OCI-LY3 (cell line): ENCODE measurements at regions not wholly inside any gene's neighbourhood (a gene's known extent, or its start where the extent isn't known, plus 50 kb on each side); places are given as distances from the start of the nearest gene placed in this dataset.

Experiments used
- H2AFZ ChIP-seq: fragments of 200-600, 300-600 bp; shearing (Covaris generic); 2 replicates; pipeline ENCODE4 v1.6.0; 2014; ENCODE audit warnings: antibody characterized with exemption, low read depth, low read length
- H3K27ac ChIP-seq: fragments of 200-600, 300-600 bp; sonication (generic); 2 replicates; pipeline ENCODE4 v1.5.1; 2014; ENCODE audit warnings: mild to moderate bottlenecking, low read length, moderate library complexity, mixed read lengths
- H3K27me3 ChIP-seq: fragments of 200-600, 300-600 bp; sonication (generic); 2 replicates; pipeline ENCODE4 v1.6.1; 2014; ENCODE audit warnings: low read depth, low read length, mixed read lengths
- H3K36me3 ChIP-seq: fragments of 200-600, 300-600 bp; sonication (generic); replicated peaks from 2 replicates; pipeline ENCODE3; 2014; ENCODE audit warnings: low read depth, low read length, mixed read lengths
- H3K4me1 ChIP-seq: fragments of 300-600, 200-600 bp; sonication (generic); 2 replicates; pipeline ENCODE4 v1.6.1; 2014; ENCODE audit warnings: low read length, mixed read lengths
- H3K4me2 ChIP-seq: fragments of 200-600, 300-600 bp; sonication (generic); 2 replicates; pipeline ENCODE4 v1.6.1; 2014; ENCODE audit warnings: low read length, mixed read lengths
- H3K4me3 ChIP-seq: fragments of 300-600, 200-600 bp; sonication (generic); 2 replicates; pipeline ENCODE4 v1.5.1; 2014; ENCODE audit warnings: antibody characterized with exemption, mild to moderate bottlenecking, low read length, moderate library complexity
- H3K79me2 ChIP-seq: fragments of 300-600, 200-600 bp; shearing (Covaris generic); 2 replicates; pipeline ENCODE4 v1.6.1; 2014; ENCODE audit warnings: mild to moderate bottlenecking, low read length, mixed read lengths
- H3K9ac ChIP-seq: fragments of 300-600, 200-600 bp; shearing (Covaris generic); 2 replicates; pipeline ENCODE4 v1.6.0; 2014; ENCODE audit warnings: mild to moderate bottlenecking, low read length, moderate library complexity
- H3K9me3 ChIP-seq: fragments of 200-600, 300-600 bp; shearing (Covaris generic); 2 replicates; pipeline ENCODE4 v1.6.1; 2014; ENCODE audit warnings: low read length, mixed read lengths; ENCODE audit not compliant: insufficient read depth
- H4K20me1 ChIP-seq: fragments of 200-600, 300-600 bp; sonication (generic); 2 replicates; pipeline ENCODE4 v1.6.1; 2016; ENCODE audit warnings: low read length, mixed read lengths; ENCODE audit not compliant: insufficient read depth
- EZH2phosphoT487 ChIP-seq: fragments of 200-600 bp; shearing (Covaris generic); IDR thresholded peaks from 2 replicates; pipeline ENCODE4 v1.6.1; 2018; ENCODE audit warnings: antibody characterized with exemption, mixed run types, low read depth
- TF ChIP-seq, protein P1 (sequence below): fragments of 200-600, 300-600 bp; sonication (generic); IDR thresholded peaks from 2 replicates; pipeline ENCODE4 v1.5.1; 2014; ENCODE audit warnings: antibody characterized with exemption, low read length, low read depth

DNA sequence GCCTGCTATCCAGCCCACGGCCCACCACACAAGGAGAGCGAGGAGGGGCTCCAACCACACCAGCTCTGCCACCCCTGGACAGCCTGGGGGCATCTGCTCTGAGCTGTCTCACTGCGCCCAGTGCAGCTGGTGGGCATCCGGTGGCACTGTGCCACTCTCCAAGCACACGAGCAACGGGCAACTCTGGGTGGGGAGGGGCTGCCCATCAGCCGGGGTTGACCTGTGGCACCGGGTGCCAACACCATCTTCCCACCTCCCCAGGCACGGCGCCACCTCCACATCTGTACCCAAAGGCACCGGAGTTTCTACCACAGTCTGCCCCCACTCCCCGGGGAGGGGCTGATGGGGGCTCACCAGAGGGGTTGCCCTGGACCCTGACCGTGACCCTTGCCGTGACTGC is 241.8 kb downstream of the RBFOX3 start:
- Histone ChIP-seq H2AFZ (no peak overlapping the region), H3K27me3 (peaks cover 26% of the 10 kb centered on the region), H3K9me3 (no peaks in the 10 kb centered on the region), H3K27ac (no peak overlapping the region), H3K9ac (no peak overlapping the region), H3K79me2 (no peaks in the 10 kb centered on the region), H4K20me1 (no peaks in the 10 kb centered on the region), H3K4me3 (no peak overlapping the region), H3K4me1 (no peaks in the 10 kb centered on the region), H3K36me3 (no peaks in the 10 kb centered on the region), H3K4me2 (no peak overlapping the region)
- no peak for TF ChIP-seq EZH2phosphoT487
- TF ChIP-seq, protein P1, sequence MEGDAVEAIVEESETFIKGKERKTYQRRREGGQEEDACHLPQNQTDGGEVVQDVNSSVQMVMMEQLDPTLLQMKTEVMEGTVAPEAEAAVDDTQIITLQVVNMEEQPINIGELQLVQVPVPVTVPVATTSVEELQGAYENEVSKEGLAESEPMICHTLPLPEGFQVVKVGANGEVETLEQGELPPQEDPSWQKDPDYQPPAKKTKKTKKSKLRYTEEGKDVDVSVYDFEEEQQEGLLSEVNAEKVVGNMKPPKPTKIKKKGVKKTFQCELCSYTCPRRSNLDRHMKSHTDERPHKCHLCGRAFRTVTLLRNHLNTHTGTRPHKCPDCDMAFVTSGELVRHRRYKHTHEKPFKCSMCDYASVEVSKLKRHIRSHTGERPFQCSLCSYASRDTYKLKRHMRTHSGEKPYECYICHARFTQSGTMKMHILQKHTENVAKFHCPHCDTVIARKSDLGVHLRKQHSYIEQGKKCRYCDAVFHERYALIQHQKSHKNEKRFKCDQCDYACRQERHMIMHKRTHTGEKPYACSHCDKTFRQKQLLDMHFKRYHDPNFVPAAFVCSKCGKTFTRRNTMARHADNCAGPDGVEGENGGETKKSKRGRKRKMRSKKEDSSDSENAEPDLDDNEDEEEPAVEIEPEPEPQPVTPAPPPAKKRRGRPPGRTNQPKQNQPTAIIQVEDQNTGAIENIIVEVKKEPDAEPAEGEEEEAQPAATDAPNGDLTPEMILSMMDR, result no peak

GRCh38 chr17:79368521-79368920 is 242.3 kb downstream of the RBFOX3 start:
- H4K20me1 ChIP-seq, result no peaks in the 10 kb centered on the region
- no peak overlapping the region for H3K27ac ChIP-seq
- H3K9ac ChIP-seq, result no peak overlapping the region
- TF ChIP-seq, protein P1, result no peak
- no peak for TF ChIP-seq EZH2phosphoT487
- H3K4me2 ChIP-seq, result no peak overlapping the region
- no peaks in the 10 kb centered on the region for H3K36me3 ChIP-seq
- no peak overlapping the region for H3K4me3 ChIP-seq
- H3K27me3 ChIP-seq, result peaks cover 30% of the 10 kb centered on the region
- no peaks in the 10 kb centered on the region for H3K4me1 ChIP-seq
- no peaks in the 10 kb centered on the region for H3K9me3 ChIP-seq
- H2AFZ ChIP-seq, result no peak overlapping the region
- no peaks in the 10 kb centered on the region for H3K79me2 ChIP-seq

DNA sequence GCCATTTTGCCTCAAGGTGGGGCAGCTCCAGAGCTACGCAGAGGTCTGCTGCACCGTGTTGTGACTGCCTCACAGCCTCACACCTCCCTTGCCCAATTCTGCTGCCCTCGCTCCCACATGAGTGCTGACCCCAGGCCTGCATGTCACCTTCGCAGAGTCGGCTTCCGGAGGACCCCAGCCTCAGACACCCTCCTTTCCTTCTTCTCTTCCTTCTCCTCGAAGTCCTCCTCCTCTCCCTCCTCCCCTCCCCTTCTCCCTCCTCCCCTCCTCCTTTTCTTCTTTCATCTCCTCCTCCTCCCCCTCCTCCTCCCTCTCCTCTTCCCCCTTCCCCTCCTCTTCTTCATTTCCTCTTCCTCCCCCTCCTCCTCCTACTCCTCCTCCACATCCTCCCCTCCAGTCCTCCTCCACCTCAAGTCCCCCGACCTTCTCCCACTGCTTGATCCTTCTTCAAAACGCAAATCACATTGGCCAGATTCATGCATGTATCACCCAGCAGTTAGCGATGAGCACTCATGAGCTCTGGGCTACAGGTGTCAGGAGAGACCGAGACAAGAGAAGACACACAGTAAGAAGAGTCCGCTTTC is 243.8 kb downstream of the RBFOX3 start:
- no peak overlapping the region for H2AFZ ChIP-seq
- H3K4me1 ChIP-seq, result no peaks in the 10 kb centered on the region
- H3K79me2 ChIP-seq, result no peaks in the 10 kb centered on the region
- TF ChIP-seq, protein P1, result no peak
- no peak for TF ChIP-seq EZH2phosphoT487
- no peaks in the 10 kb centered on the region for H3K36me3 ChIP-seq
- H3K4me2 ChIP-seq, result no peak overlapping the region
- no peak overlapping the region for H3K4me3 ChIP-seq
- no peaks in the 10 kb centered on the region for H3K9me3 ChIP-seq
- H4K20me1 ChIP-seq, result no peaks in the 10 kb centered on the region
- no peak overlapping the region for H3K27ac ChIP-seq
- peaks cover 36% of the 10 kb centered on the region for H3K27me3 ChIP-seq
- no peak overlapping the region for H3K9ac ChIP-seq

DNA sequence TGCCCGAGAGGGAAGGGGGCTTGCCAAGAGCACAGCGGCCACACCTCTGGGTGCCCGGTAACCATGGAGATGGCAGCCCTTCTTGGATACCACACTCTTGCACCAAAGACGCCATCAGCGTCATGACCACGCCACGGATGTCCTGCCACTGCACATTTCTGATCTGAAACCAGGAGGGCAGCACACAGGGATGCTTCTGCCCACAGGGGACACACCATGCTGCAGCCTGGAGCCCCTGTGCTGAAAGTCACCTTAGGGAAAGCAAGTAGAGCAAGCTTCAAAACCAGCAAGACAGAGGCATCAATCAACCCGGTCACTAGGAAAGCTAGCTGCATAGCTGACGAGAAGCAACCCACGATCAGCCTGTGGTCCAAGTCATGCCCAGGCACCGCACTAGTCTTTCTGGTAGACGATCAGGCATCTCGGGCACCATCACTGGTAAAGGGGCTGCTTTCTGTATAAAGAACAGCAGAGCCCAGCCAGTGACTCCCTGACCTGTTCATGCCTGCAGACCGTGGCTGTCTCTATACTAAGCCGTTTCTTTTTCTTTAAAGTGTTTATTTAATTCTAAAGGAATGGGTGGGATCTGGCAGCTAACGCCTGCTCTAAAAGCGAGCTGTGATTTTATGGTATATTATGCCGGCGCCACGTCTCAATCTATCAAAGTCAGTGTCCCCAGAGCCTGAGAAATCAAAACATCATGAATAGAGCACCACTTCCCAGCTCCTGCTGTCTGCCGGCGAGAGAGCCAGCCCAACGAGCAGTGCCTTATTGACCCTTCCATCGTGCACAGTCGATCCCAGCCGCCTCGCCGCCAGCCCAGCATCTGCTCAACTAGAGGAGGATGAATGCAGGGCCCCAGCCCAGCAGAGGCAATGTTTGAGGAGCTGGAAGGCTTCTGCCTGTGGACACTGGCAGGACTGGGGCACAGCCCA is 244.7 kb downstream of the RBFOX3 start:
- no peak overlapping the region for H3K4me3 ChIP-seq
- TF ChIP-seq, protein P1, result no peak
- no peak for TF ChIP-seq EZH2phosphoT487
- peaks cover 45% of the 10 kb centered on the region for H3K27me3 ChIP-seq
- no peaks in the 10 kb centered on the region for H3K79me2 ChIP-seq
- no peaks in the 10 kb centered on the region for H4K20me1 ChIP-seq
- no peaks in the 10 kb centered on the region for H3K9me3 ChIP-seq
- no peak overlapping the region for H2AFZ ChIP-seq
- no peak overlapping the region for H3K9ac ChIP-seq
- no peaks in the 10 kb centered on the region for H3K4me1 ChIP-seq
- no peak overlapping the region for H3K4me2 ChIP-seq
- no peak overlapping the region for H3K27ac ChIP-seq
- H3K36me3 ChIP-seq, result no peaks in the 10 kb centered on the region
